Activated naive CD8-positive, alpha-beta T cell treated with anti-CD3 and anti-CD28 coated beads, Interleukin-2, amount 50 U/mL, for 24 hours (primary cell): ENCODE measurements at regions not wholly inside any gene's neighbourhood (a gene's known extent, or its start where the extent isn't known, plus 50 kb on each side); places are given as distances from the start of the nearest gene placed in this dataset.

Experiments used
- ATAC-seq: fragments of 150-1000 bp; cut with Tn5 transposase; one replicate; pipeline ENCODE4 v1.10.0; 2021
- DNase-seq: peaks from one replicate; pipeline ENCODE4 v3.0.0; 2021
- H3K27ac Mint-ChIP-seq: one replicate; pipeline ENCODE4 v1.8.0; 2021; ENCODE audit warnings: mild to moderate bottlenecking, mixed read lengths
- H3K27me3 Mint-ChIP-seq: one replicate; pipeline ENCODE4 v1.8.0; 2021; ENCODE audit warnings: mixed read lengths
- H3K36me3 Mint-ChIP-seq: one replicate; pipeline ENCODE4 v1.8.0; 2021; ENCODE audit warnings: low read depth, mixed read lengths
- H3K4me1 Mint-ChIP-seq: one replicate; pipeline ENCODE4 v1.8.0; 2021; ENCODE audit warnings: mixed read lengths
- H3K4me3 Mint-ChIP-seq: one replicate; pipeline ENCODE4 v1.8.0; 2021; ENCODE audit warnings: mild to moderate bottlenecking, moderate library complexity, mixed read lengths
- H3K9me3 Mint-ChIP-seq: one replicate; pipeline ENCODE4 v1.8.0; 2021; ENCODE audit warnings: mixed read lengths

DNA sequence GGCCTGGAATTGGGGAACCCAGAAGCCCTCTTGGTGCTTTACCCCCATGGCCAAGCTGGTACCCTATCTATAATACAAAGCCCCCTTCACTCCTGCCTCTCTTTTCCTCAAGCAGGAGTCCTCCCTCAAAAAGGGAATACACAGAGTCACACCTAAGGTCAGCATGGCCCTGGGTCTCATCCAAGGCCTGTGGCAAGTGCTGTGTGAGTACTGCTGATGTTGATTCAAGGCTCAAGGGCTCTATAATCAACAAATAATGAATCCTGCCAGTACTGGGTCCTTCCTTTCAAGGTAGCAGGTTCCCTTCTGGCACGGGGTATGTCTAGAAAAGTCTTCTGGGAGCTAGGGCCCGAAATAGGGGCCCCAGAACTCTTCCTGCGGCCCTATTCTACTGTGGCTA is 187.3 kb downstream of the CYB561 start:
- DNase-seq, result no peak
- no peak for ATAC-seq
- H3K4me3 Mint-ChIP-seq, result no peak overlapping the region
- peaks cover 17% of the 10 kb centered on the region for H3K9me3 Mint-ChIP-seq
- H3K36me3 Mint-ChIP-seq, result peaks cover 6% of the 10 kb centered on the region
- H3K27ac Mint-ChIP-seq, result no peak overlapping the region
- H3K27me3 Mint-ChIP-seq, result no peaks in the 10 kb centered on the region
- no peaks in the 10 kb centered on the region for H3K4me1 Mint-ChIP-seq

- no peak for ATAC-seq
- Mint-ChIP-seq H3K27me3 (no peaks in the 10 kb centered on the region), H3K36me3 (no peaks in the 10 kb centered on the region), H3K4me1 (no peaks in the 10 kb centered on the region), H3K4me3 (no peak overlapping the region), H3K9me3 (no peaks in the 10 kb centered on the region), H3K27ac (no peak overlapping the region)
- no peak for DNase-seq
These were observed 183.2 kb downstream of the CYB561 start for GRCh38 chr17:63262751-63263476.

DNA sequence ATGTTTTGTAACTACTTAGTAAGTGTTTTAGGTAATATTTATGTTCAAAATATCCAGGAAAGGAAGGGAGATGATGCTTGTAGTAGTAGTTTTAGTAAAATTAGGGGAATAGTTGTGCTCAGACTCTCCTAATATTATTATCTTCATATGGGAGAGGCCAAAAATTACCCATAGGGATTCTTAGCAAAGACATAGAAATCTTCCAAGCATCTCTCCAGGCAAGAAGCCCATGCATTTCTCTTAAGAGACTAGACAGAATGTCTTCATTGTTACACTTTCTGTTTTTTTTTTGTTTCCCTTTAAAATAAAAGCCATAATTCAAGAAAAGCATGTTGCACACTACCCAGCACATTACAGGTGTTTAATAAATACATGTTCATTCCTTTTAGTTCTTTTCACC is 180.6 kb downstream of the CYB561 start:
- DNase-seq (no peak), ATAC-seq (no peak)
- Mint-ChIP-seq H3K4me1 (peaks cover 1% of the 10 kb centered on the region), H3K9me3 (no peaks in the 10 kb centered on the region), H3K4me3 (no peak overlapping the region), H3K27me3 (no peaks in the 10 kb centered on the region), H3K36me3 (no peaks in the 10 kb centered on the region), H3K27ac (no peak overlapping the region)

DNA sequence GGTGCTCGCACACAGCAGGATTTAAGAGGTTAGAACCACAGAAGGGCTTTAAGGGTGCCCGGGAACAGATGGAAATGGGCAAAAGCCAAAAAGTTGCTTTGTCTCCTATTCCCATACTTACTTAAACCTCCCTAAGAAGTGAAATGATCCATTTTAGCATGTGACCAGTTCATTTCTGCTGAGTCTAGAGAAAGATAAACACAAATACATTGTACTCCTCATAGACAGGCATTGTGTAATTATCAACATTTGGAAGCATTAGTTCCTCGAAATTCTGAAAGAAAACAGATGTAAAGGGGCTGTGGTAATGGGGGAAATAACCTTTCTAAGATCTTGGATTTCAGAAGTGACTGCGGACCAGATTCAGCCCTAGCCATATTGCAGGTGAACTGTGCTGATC is 178.3 kb downstream of the CYB561 start:
- H3K9me3 Mint-ChIP-seq, result no peaks in the 10 kb centered on the region
- DNase-seq (no peak), ATAC-seq (no peak)
- H3K4me1 Mint-ChIP-seq, result peaks cover 6% of the 10 kb centered on the region
- H3K27me3 Mint-ChIP-seq, result no peaks in the 10 kb centered on the region
- no peak overlapping the region for H3K4me3 Mint-ChIP-seq
- H3K27ac Mint-ChIP-seq, result no peak overlapping the region
- no peaks in the 10 kb centered on the region for H3K36me3 Mint-ChIP-seq

GRCh38 chr17:63268827-63269226 is 177.3 kb downstream of the CYB561 start:
- Mint-ChIP-seq H3K27me3 (no peaks in the 10 kb centered on the region), H3K36me3 (no peaks in the 10 kb centered on the region), H3K9me3 (no peaks in the 10 kb centered on the region), H3K27ac (no peak overlapping the region), H3K4me1 (peaks cover 6% of the 10 kb centered on the region), H3K4me3 (no peak overlapping the region)
- DNase-seq (no peak), ATAC-seq (no peak)

- Mint-ChIP-seq H3K4me3 (no peak overlapping the region), H3K4me1 (peaks cover 10% of the 10 kb centered on the region), H3K27me3 (no peaks in the 10 kb centered on the region), H3K27ac (no peak overlapping the region), H3K36me3 (no peaks in the 10 kb centered on the region), H3K9me3 (no peaks in the 10 kb centered on the region)
- DNase-seq (no peak), ATAC-seq (no peak)
These were observed 175.5 kb downstream of the CYB561 start for GRCh38 chr17:63270610-63271009.

- no peaks in the 10 kb centered on the region for H3K9me3 Mint-ChIP-seq
- H3K27ac Mint-ChIP-seq, result no peak overlapping the region
- DNase-seq, result no peak
- no peak for ATAC-seq
- peaks cover 37% of the 10 kb centered on the region for H3K4me1 Mint-ChIP-seq
- H3K27me3 Mint-ChIP-seq, result no peaks in the 10 kb centered on the region
- no peak overlapping the region for H3K4me3 Mint-ChIP-seq
- no peaks in the 10 kb centered on the region for H3K36me3 Mint-ChIP-seq
These were observed 172.0 kb downstream of the CYB561 start for GRCh38 chr17:63274146-63274545.

GRCh38 chr17:63275318-63275970 is 170.7 kb downstream of the CYB561 start:
- Mint-ChIP-seq H3K9me3 (no peaks in the 10 kb centered on the region), H3K36me3 (no peaks in the 10 kb centered on the region), H3K27ac (no peak overlapping the region), H3K4me1 (peaks cover 48% of the 10 kb centered on the region), H3K27me3 (no peaks in the 10 kb centered on the region), H3K4me3 (no peak overlapping the region)
- DNase-seq, result peak; percentile 12
- peak; percentile 96 for ATAC-seq

DNA sequence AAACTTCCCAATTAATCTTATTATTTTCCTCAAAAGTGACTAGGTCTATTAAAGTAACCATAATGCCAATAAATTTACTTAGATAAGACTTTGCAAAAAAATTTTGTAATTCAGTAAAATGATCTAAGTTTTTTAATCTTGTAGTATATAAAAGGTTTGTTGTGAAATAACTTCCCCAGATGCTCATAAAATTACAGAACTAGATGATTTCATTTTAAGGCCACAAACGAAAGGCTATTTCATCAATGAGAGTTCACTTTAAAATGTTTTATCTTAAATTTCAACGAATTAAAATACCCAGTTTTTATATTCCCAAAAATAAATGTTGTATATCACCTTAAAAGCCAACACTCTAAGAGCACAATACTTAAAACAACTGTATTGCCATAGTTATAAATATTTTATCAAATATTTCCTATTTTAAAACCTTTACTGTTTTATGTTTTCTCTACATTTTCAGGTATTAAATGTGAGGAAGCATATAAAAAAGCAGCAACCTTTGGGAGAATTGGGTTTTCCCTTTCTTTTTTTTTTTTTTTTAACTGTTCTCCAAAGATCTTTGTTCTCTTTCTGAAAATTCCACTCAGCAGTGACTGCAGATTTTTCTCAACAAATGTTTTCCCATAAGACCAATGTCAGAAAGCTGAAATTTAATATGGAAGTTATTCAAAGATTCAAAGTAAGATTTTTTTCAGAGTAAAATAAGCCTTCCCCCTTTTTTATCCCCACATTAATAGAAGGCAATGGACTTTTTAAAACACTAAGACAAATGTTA is 169.9 kb downstream of the CYB561 start:
- DNase-seq (no peak), ATAC-seq (no peak)
- Mint-ChIP-seq H3K36me3 (no peaks in the 10 kb centered on the region), H3K27ac (no peak overlapping the region), H3K4me1 (peaks cover 44% of the 10 kb centered on the region), H3K27me3 (no peaks in the 10 kb centered on the region), H3K4me3 (no peak overlapping the region), H3K9me3 (no peaks in the 10 kb centered on the region)

GRCh38 chr17:63276821-63277220 is 169.3 kb downstream of the CYB561 start:
- Mint-ChIP-seq H3K36me3 (no peaks in the 10 kb centered on the region), H3K9me3 (no peaks in the 10 kb centered on the region), H3K4me1 (peaks cover 44% of the 10 kb centered on the region), H3K27ac (no peak overlapping the region), H3K4me3 (no peak overlapping the region), H3K27me3 (no peaks in the 10 kb centered on the region)
- ATAC-seq (no peak), DNase-seq (no peak)

GRCh38 chr17:63277629-63278028 is 168.5 kb downstream of the CYB561 start:
- no peak for DNase-seq
- Mint-ChIP-seq H3K27me3 (no peaks in the 10 kb centered on the region), H3K4me1 (peaks cover 44% of the 10 kb centered on the region), H3K36me3 (no peaks in the 10 kb centered on the region), H3K27ac (no peak overlapping the region), H3K4me3 (no peak overlapping the region), H3K9me3 (peaks cover 2% of the 10 kb centered on the region)
- no peak for ATAC-seq

DNA sequence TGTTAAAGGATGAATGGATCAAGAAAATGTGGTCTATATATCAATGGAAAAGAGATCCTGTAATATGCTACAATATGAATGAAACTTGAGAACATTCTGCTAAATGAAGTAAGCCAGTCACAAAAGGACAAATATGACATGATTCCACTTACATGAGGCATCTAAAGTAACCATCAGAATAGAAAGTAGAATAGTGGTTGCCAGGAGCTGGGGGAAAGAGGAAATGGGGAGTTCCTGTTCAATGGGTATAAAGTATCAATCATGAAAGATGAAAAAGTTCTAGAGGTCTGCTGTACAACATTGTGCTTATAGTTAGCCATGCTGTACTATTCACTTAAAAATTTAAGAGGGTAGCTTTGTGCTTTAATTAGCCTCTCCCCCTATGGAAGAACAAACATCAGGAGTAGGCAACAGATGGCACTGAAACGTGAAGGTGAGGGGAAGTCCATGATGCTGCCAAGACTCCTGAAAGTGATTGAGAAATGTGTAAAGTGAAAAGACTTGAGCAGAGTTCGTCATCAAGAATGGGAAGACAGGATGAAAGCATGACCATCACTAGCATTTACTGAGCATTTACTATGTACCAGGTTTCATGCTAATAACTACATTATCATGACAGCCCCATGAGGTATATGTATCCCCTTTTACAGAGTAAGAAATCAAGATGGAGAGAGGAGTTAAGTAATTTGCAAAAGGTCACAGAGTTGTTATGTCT is 167.2 kb downstream of the CYB561 start:
- Mint-ChIP-seq H3K36me3 (peaks cover 7% of the 10 kb centered on the region), H3K9me3 (peaks cover 10% of the 10 kb centered on the region), H3K4me1 (peaks cover 44% of the 10 kb centered on the region), H3K4me3 (no peak overlapping the region), H3K27ac (peak overlapping the region; percentile 32), H3K27me3 (no peaks in the 10 kb centered on the region)
- peak; percentile 21 for ATAC-seq
- DNase-seq, result no peak

GRCh38 chr17:63279498-63280230 is 166.4 kb downstream of the CYB561 start:
- DNase-seq (no peak), ATAC-seq (no peak)
- Mint-ChIP-seq H3K4me1 (peaks cover 44% of the 10 kb centered on the region), H3K27ac (no peak overlapping the region), H3K27me3 (no peaks in the 10 kb centered on the region), H3K9me3 (peaks cover 18% of the 10 kb centered on the region), H3K36me3 (peaks cover 7% of the 10 kb centered on the region), H3K4me3 (no peak overlapping the region)

DNA sequence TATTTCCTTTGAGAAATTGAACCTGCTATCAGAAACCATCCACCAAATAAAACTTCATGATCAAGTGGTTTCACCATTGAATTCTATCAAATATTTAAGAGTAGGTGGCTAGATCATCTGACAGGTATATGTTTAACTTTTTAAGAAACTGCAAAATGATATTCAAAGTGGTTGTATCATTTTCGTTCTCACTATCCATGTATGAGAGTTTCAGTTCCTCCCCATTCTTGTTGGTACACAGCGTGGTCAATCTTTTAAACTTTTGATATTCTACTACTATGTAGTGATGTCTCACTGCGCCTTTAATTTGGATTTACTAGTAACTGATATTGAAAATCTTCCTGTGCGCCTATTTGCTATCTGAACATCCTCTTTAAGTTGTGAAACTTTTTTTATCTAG is 163.7 kb downstream of the CYB561 start:
- H3K36me3 Mint-ChIP-seq, result peaks cover 14% of the 10 kb centered on the region
- H3K27ac Mint-ChIP-seq, result no peak overlapping the region
- peaks cover 27% of the 10 kb centered on the region for H3K4me1 Mint-ChIP-seq
- DNase-seq (no peak), ATAC-seq (no peak)
- H3K4me3 Mint-ChIP-seq, result no peak overlapping the region
- no peaks in the 10 kb centered on the region for H3K27me3 Mint-ChIP-seq
- H3K9me3 Mint-ChIP-seq, result peaks cover 37% of the 10 kb centered on the region
